NCI-H1930 (cell line): ENCODE measurements at regions not wholly inside any gene's neighbourhood (a gene's known extent, or its start where the extent isn't known, plus 50 kb on each side); places are given as distances from the start of the nearest gene placed in this dataset.
"Not testable (repeated sequence)": the region's sequence is repeated elsewhere in the genome, so short reads cannot be mapped to it uniquely, and the experiment has no call there.

Experiments
- DNase-seq, 2 experiments: peaks; one replicate each; lab custom pipeline; 2025; lab: John Stamatoyannopoulos, UW

GRCh38 chr7:64469673-64470072, 93.2 kb downstream of the ZNF680 start:
- no peak for DNase-seq

GRCh38 chr7:64465551-64465950, 97.3 kb downstream of the ZNF680 start:
- no peak for DNase-seq

- DNase-seq, result peak; percentile 8 to 56
Observed at GRCh38 chr7:64463636-64464375, 99.1 kb downstream of the ZNF680 start.

GRCh38 chr7:64459858-64460257, 103.0 kb downstream of the ZNF680 start:
- DNase-seq, result not testable (repeated sequence)

GRCh38 chr7:64433590-64433989, 119.8 kb downstream of the ZNF736 start:
- no peak for DNase-seq

- DNase-seq, result no peak
Observed at GRCh38 chr7:64431838-64432237, 118.1 kb downstream of the ZNF736 start.

GRCh38 chr7:64429232-64429631, 115.5 kb downstream of the ZNF736 start:
- no peak for DNase-seq

GRCh38 chr7:64425436-64425835, 111.7 kb downstream of the ZNF736 start:
- DNase-seq, result not testable (repeated sequence)

GRCh38 chr7:64407148-64407547, 93.4 kb downstream of the ZNF736 start:
- DNase-seq, result no peak
